ENCODE measurements at regions not wholly inside any gene's neighbourhood (a gene's known extent, or its start where the extent isn't known, plus 50 kb on each side); places are given as distances from the start of the nearest gene placed in this dataset.
A peak's percentile ranks its signal among the peaks of the same experiment; 100 is the strongest.

- no peak for DNase-seq
Observed at GRCh38 chr13:102993348-102993747, 72.9 kb downstream of the SLC10A2 start.

- no peak for DNase-seq
Observed at GRCh38 chr13:102984210-102984609, 82.0 kb downstream of the SLC10A2 start.

GRCh38 chr13:102983496-102983895 is 82.7 kb downstream of the SLC10A2 start:
- no peak for DNase-seq

GRCh38 chr13:102980331-102980982 is 85.8 kb downstream of the SLC10A2 start:
- no peak for DNase-seq

GRCh38 chr13:102978168-102978567 is 88.0 kb downstream of the SLC10A2 start:
- DNase-seq: peak; percentile 17

- DNase-seq: no peak
Observed at GRCh38 chr13:102977471-102977870, 88.7 kb downstream of the SLC10A2 start.

- DNase-seq: no peak
Observed at GRCh38 chr13:102974317-102975087, 91.7 kb downstream of the SLC10A2 start.

GRCh38 chr13:102972191-102972590 is 94.0 kb downstream of the SLC10A2 start:
- DNase-seq: no peak

- no peak for DNase-seq
Observed at GRCh38 chr13:102970542-102970941, 95.7 kb downstream of the SLC10A2 start.

GRCh38 chr13:102968572-102969228 is 97.5 kb downstream of the SLC10A2 start:
- no peak for DNase-seq

- no peak for DNase-seq
Observed at GRCh38 chr13:102965802-102966201, 100.4 kb downstream of the SLC10A2 start.

GRCh38 chr13:102962430-102962829 is 103.8 kb downstream of the SLC10A2 start:
- no peak for DNase-seq

GRCh38 chr13:102960959-102961358 is 105.3 kb downstream of the SLC10A2 start:
- no peak for DNase-seq

- DNase-seq: no peak
Observed at GRCh38 chr13:102956449-102956848, 109.8 kb downstream of the SLC10A2 start.

GRCh38 chr13:102954350-102954749 is 108.5 kb downstream of the ERCC5 start:
- no peak for DNase-seq

GRCh38 chr13:102951808-102952207 is 106.0 kb downstream of the ERCC5 start:
- DNase-seq: no peak

- DNase-seq: peak; percentile 64
Observed at GRCh38 chr13:102947745-102948405, 102.0 kb downstream of the ERCC5 start.

- no peak for DNase-seq
Observed at GRCh38 chr13:102945886-102946285, 100.1 kb downstream of the ERCC5 start.

- DNase-seq: no peak
Observed at GRCh38 chr13:102945324-102945815, 99.5 kb downstream of the ERCC5 start.

GRCh38 chr13:102944821-102945220 is 99.0 kb downstream of the ERCC5 start:
- DNase-seq: no peak

GRCh38 chr13:102940770-102941169 is 94.9 kb downstream of the ERCC5 start:
- DNase-seq: no peak

GRCh38 chr13:102940143-102940542 is 94.3 kb downstream of the ERCC5 start:
- DNase-seq: no peak

- no peak for DNase-seq
Observed at GRCh38 chr13:102935896-102936321, 90.1 kb downstream of the ERCC5 start.
